ENCODE measurements at regions not wholly inside any gene's neighbourhood (a gene's known extent, or its start where the extent isn't known, plus 50 kb on each side); places are given as distances from the start of the nearest gene placed in this dataset.
"Not testable (repeated sequence)": the region's sequence is repeated elsewhere in the genome, so short reads cannot be mapped to it uniquely, and the experiment has no call there.

- no peaks in the 10 kb centered on the region for H3K9me3 Mint-ChIP-seq (ENCODE audit: low read depth)
- no peaks in the 10 kb centered on the region for H3K36me3 Mint-ChIP-seq (ENCODE audit: low read depth)
- TF ChIP-seq CTCF (IDR thresholded peaks at IDR 0.05): no peak
- no peak overlapping the region for H3K4me3 Mint-ChIP-seq (ENCODE audit: unreplicated experiment)
- H3K4me1 Mint-ChIP-seq (ENCODE audit: low read depth): peaks cover 27% of the 10 kb centered on the region
- no peak overlapping the region for H3K27ac Mint-ChIP-seq (ENCODE audit: unreplicated experiment)
- DNase-seq (ENCODE audit: low spot score): no peak
- no peaks in the 10 kb centered on the region for H3K27me3 Mint-ChIP-seq (ENCODE audit: low read depth)
These were observed 79.1 kb upstream of the EEA1 start for GRCh38 chr12:93008044-93008778.

GRCh38 chr12:93008880-93009279 lies 79.8 kb upstream of the EEA1 start:
- H3K4me3 Mint-ChIP-seq (ENCODE audit: unreplicated experiment); DNase-seq (ENCODE audit: low spot score); H3K27me3 Mint-ChIP-seq (ENCODE audit: low read depth); H3K36me3 Mint-ChIP-seq (ENCODE audit: low read depth); H3K9me3 Mint-ChIP-seq (ENCODE audit: low read depth); H3K27ac Mint-ChIP-seq (ENCODE audit: unreplicated experiment): not testable (repeated sequence)
- H3K4me1 Mint-ChIP-seq (ENCODE audit: low read depth): peaks cover 20% of the 10 kb centered on the region

- no peaks in the 10 kb centered on the region for H3K36me3 Mint-ChIP-seq (ENCODE audit: low read depth)
- TF ChIP-seq CTCF (IDR thresholded peaks at IDR 0.05): no peak
- no peaks in the 10 kb centered on the region for H3K9me3 Mint-ChIP-seq (ENCODE audit: low read depth)
- H3K4me3 Mint-ChIP-seq (ENCODE audit: unreplicated experiment): no peak overlapping the region
- peaks cover 20% of the 10 kb centered on the region for H3K4me1 Mint-ChIP-seq (ENCODE audit: low read depth)
- H3K27me3 Mint-ChIP-seq (ENCODE audit: low read depth): no peaks in the 10 kb centered on the region
- H3K27ac Mint-ChIP-seq (ENCODE audit: unreplicated experiment): no peak overlapping the region
- no peak for DNase-seq (ENCODE audit: low spot score)
These were observed 80.4 kb upstream of the EEA1 start for GRCh38 chr12:93009533-93009932.

GRCh38 chr12:93010461-93010860 lies 81.4 kb upstream of the EEA1 start:
- Mint-ChIP-seq H3K4me3 (ENCODE audit: unreplicated experiment) (no peak overlapping the region), H3K27me3 (ENCODE audit: low read depth) (no peaks in the 10 kb centered on the region), H3K9me3 (ENCODE audit: low read depth) (no peaks in the 10 kb centered on the region), H3K4me1 (ENCODE audit: low read depth) (peaks cover 20% of the 10 kb centered on the region), H3K27ac (ENCODE audit: unreplicated experiment) (no peak overlapping the region), H3K36me3 (ENCODE audit: low read depth) (no peaks in the 10 kb centered on the region)
- DNase-seq (ENCODE audit: low spot score): no peak
- no peak for TF ChIP-seq CTCF (IDR thresholded peaks at IDR 0.05)

GRCh38 chr12:93011100-93011499 lies 82.0 kb upstream of the EEA1 start:
- no peaks in the 10 kb centered on the region for H3K36me3 Mint-ChIP-seq (ENCODE audit: low read depth)
- H3K9me3 Mint-ChIP-seq (ENCODE audit: low read depth): no peaks in the 10 kb centered on the region
- TF ChIP-seq CTCF (IDR thresholded peaks at IDR 0.05): no peak
- H3K27ac Mint-ChIP-seq (ENCODE audit: unreplicated experiment): no peak overlapping the region
- no peak for DNase-seq (ENCODE audit: low spot score)
- H3K4me1 Mint-ChIP-seq (ENCODE audit: low read depth): peaks cover 25% of the 10 kb centered on the region
- no peak overlapping the region for H3K4me3 Mint-ChIP-seq (ENCODE audit: unreplicated experiment)
- H3K27me3 Mint-ChIP-seq (ENCODE audit: low read depth): no peaks in the 10 kb centered on the region
